Germinal center (tissue), 1 donor: ENCODE measurements at regions not wholly inside any gene's neighbourhood (a gene's known extent, or its start where the extent isn't known, plus 50 kb on each side); places are given as distances from the start of the nearest gene placed in this dataset.
A peak's percentile ranks its signal among the peaks of the same experiment; 100 is the strongest.
"Not testable (repeated sequence)": the region's sequence is repeated elsewhere in the genome, so short reads cannot be mapped to it uniquely, and the experiment has no call there.

ENCODE experiments used
- DNase-seq: peaks from one replicate; pipeline ENCODE4 v3.0.0; 2012; ENCODE audit warnings: mixed read lengths, low spot score

DNA sequence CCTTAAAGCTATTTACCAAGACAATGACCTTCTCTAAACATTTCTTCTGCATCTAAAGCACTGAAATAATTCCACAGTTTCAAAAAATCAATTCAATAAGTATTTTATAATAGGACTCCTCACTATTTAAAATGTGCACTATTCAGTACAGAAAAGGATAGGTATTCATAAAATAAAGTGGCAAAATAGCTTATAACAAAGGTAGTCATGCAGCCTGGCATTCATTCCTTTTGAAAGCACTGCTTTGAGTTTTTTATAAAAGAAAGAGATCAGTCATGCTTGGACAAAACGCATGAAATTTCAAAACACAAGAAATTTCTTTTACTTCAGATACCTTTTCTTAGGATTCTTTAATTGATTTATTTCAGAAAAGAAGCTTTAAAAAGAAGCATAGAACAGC, 689.7 kb upstream of the PHF14 start:
- DNase-seq, result no peak

DNA sequence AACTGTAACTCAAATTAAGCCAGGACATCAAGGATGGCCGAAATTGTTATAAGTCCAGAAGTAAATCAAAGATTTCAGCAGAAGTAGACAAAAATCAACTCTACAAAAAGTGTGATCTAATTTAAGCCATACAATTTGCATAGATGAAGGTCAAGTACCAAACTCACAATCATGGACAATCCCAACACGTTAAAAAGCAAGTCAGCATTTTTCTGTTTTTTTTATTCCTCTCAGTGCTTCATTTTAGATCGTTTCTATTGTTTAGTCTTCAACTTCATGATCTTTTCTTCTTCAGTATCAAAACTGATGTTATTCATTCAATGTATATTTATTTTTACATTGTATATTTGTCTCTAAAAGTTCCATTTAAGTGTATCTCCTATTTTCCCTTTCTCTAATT, 674.3 kb upstream of the PHF14 start:
- no peak for DNase-seq

DNA sequence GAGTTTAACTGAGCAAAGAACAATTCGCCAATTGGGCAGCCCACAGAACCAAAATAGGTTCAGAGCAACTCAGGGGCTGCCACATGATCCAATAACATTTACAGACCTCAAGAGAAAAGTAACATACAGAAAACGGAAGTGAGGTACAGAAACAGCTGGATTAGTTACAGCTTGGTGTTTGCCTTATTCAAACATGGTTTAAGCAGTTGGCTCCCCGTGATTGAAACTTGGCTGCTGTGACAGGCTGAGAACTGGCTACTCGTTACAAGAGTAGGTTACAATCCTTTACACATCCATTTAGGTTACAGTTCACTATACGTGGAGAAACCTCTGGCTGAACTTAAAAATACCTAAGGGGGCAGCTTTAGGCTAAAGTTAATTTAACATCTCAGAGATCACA, 673.1 kb upstream of the PHF14 start:
- DNase-seq, result no peak

DNA sequence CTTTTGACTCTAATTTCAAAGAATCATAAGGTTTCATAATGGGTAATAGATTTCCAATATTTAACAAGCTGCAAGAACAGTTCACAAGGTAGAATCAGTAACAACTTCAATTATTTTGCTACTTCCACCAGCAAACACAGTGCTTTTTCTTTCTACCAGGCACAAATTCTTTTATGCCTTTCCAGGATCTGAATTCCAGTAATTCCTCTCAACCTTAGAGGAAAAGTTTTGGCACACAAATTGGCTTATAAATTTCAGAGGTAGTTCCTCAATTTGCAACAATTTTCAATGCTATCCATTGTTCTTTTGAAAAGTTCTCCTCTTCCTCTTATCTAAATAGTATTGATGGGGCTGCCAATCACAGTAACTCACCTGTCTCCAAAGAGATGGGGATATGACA, 665.4 kb upstream of the PHF14 start:
- no peak for DNase-seq

DNA sequence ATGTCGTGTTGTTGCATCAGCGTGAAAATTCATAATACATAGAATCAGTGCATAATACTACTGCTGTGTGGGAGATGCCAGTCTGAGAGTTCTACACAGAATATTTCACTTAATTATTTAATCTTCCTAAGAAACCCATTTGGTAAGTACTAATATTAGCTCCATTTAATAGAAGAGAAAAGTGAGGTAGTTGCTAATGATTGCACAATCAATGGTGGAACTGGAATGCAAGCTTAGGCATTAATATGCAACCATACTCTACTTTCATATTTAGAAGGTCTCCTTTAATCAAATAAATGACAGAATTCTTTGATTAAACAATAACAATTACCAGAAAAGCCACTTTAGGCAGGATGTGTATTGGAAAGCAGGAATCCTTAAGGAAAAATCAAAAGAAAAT, 660.7 kb upstream of the PHF14 start:
- no peak for DNase-seq

DNA sequence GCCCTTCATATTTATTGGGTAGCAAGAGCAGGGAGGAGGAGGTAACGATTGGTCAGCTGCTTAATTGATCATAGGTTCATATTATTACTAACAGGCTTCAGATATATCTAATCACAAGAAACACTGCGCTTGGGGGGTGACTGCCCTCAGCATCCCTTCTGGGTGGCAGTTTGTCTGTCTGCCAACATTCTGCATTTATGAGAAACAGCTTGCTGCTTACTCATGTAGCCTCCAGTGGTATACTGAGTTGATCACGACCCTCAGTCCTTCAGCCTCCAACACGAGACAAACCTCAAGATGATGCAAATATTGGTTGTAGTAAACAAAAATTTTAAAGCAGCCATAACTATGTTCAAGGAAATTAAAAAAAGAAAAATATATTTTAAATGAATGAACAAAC, 657.8 kb upstream of the PHF14 start:
- no peak for DNase-seq

DNA sequence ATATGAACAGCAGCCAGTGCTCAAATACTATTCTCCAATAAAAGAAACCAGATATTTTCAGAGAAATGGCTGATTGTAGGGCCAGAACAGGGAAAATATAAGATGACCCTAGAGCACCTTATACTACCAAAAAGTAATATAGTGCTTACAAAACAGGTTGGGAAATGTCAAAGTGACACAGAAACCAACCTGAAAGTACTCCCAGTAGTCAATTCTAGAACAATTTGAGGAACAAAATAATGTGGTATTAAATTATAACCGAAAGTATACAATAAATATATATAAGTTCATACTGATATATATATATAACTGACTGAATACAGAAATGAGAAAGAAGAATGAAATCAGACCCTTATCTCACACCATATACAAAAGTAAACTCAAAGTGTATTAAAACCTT, 657.2 kb upstream of the PHF14 start:
- DNase-seq, result no peak

DNA sequence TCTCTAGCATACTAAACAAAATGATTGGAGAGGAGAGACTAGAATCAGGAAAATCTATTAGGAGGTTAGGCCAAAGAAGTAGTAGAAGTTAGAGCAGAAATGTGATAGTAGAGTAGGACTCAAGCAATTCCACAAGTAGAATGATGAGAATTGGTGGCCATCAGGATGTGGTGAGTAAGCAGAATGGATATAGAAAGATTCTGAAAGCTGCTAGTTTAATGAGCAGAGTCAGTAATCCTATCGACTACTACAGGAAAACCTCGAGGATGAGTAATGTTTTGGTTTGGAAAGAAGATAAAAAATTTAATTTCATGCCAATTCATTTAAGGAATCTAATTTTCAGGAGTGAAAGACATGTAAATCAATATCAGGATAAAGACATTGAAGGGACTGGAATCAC, 648.3 kb upstream of the PHF14 start:
- no peak for DNase-seq

DNA sequence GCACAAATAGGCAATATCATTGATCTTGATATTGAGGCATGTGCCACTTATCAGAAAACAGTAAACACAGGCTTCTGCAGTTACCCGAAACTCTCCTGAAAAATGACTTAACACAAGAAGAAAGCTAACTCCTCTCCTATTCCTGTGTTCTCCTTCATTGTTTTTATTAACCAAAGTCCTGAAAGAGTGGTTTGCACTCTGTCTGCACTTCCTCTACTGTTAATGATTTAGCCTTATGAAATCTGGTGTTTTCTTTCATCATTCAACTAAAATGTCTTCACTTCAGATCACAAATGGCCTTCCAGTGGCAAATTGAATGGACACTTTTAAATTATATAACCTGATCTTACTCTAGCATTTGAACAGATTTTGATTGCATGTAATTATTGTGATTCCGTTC, 630.6 kb upstream of the PHF14 start:
- no peak for DNase-seq

DNA sequence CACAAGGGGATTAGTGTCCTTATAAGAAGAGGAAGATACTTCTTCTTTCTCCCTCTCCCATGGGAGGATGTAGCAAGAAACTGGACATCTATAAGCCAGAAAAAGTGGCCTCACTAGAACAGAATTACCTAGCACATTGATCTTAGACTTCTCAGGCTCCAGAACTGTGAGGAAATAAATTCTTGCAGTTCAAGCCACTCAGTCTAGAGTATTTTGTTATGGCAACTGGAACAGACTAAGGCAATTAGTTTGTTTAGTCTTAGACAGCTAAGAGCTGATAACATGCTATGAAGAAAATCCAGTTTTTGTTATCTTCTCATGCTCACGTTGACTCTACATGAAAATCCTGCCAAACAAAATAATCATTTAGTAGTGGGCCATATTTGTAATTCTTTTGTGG, 627.6 kb upstream of the PHF14 start:
- DNase-seq, result no peak

DNA sequence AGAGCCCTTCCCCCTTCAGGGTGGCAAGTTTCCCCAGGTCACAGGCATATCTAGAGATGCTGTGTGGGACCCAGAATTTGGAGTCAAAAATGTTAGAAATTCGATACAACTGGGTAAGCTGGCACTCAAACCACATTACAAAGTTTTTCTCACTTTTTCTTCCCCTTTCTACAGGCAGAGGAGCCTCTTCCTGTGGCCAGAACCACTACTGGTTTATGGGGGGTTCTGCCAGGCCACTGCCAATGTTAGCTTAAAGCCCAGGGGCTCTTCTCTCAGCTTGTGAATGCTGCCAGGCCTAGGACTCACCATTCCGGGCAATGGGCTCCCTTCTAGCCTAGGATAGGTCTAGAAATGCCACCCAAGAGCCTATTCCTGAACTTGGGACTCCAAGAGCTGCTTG, 617.9 kb upstream of the PHF14 start:
- no peak for DNase-seq

DNA sequence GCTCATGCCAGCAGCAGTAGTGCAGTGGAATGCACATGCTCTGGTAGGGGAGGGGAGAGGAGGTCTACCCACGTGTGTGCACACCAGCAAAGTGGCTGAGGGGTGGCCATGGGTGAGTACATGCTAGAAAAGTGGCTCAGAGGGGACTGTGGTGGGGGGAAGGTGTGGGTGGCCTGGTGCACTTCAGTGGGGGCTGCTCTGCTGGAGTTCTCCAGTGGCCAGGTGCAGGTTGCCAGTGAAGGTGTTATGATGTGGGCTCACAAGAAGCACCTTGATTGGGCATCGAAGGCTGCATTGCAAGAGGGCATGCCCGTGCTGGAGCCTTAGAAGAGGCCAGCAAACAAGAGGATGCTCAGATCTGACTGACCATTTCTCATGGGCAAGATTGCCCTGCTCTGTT, 613.6 kb upstream of the PHF14 start:
- DNase-seq, result no peak

DNA sequence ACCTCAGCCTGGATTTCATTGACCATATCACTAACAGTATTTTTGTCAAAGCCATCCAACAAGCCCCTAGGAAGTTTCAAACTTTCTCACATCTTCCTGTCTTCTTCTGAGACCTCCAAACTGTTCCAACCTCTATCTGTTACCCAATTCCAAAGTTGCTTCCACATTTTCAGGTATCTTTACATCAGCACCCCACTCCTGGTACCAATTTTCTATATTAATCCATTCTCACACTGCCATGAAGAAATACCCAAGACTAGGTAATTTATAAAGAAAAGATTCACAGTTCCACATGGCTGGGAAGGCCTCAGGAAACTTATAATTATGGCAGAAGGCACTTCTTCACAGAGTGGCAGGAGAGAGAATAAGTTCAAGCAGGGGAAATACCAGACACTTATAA, 571.9 kb upstream of the PHF14 start:
- DNase-seq, result no peak

DNA sequence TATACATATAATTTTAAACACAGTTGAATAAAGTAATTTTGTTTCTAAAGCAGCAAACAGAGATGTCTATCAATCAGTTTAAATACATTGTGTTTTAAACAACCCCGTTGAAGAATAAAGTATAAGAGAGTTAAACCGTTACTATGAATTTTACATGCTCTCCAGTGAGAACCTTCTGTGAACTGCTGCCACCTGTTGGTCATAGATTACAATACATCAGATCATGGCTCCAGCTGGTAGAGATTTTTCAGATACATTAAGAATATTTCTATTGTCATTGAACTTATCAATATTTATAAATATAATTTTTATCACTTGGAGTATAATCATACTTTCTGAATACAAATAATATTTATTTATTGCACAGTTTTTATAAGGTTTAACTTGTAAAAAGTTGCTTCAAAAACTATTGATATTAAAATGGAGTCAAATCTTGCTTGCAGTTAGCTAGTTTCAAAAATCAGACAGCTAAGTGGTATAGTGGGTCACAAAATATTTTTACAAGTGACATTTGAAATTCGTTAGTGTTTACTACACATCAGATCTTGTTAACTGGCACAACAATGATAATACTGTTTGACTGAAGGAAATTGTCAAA, 561.2 kb upstream of the PHF14 start:
- DNase-seq, result peak; percentile 8

DNA sequence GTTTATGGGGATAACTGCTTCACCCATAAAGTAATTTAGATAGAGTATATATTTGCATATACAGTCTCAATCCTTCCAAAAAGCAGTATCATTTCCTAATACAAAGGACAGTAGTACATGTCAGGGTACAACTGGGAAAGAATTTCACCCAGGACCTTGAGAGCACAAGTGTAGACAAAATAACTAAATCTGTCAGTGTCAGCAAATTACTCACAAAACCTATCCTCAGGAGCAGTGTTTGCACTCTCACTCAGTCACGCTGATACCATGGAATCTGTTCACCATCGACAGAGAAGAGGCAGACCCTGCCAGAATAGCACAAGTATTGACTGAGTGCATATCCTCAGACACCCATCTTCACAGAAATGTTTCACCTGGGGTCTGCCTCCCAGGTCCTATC, 554.7 kb upstream of the PHF14 start:
- DNase-seq, result no peak

DNA sequence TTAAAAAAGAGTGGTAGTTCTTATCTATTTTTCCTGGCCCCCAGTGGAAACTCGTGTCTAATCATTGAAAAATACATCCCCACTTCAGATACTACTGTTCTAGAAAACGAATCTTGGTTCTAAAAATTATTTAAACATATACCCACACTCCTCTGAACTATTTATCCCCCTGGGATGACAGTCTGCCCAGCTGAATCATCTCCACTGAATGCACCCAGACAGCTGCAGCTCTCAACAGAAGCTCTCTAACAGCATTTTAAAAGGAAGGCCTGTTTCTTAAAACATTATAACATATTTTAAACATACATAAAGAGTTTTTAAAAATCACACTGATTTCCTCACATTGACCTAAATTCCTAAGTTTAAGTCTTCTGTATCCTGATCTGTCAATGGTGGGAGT, 544.6 kb upstream of the PHF14 start:
- DNase-seq, result no peak

DNA sequence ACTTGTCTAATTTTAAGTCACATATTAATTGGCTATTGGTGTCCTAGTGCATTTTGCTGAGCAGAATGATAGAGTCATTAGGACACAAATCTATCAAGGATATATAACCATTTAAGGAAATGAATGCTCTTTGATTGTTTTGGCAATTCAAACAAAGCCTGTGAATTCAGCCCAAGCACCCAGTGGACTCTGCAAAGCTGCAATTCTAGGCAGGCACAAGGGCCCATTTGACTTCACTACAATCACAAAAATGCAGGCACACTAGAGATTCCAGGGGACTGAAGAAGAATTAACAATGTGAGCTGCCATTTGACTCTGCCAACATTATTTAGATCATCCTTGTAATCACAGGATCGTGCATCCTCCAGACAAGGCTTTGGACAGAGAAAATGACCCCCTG, 544.2 kb upstream of the PHF14 start:
- DNase-seq, result no peak

DNA sequence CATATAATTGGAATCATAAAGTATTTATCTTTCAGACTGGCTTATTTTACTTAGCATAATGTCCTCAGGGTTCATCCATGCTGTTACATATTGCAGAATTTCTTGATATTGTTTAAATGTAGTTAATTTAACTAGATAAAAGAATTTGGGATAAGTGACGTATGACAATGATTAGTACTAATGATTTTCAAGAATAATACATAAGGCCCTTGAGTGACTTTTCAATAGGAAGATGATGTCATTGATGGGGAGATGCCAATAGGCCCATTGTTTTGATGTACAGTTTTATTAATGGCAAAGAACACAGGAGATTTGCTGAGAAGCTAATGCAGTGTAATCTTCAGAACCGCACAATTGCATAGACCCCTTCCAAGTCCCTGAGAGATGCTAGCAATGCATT, 537.4 kb upstream of the PHF14 start:
- no peak for DNase-seq

DNA sequence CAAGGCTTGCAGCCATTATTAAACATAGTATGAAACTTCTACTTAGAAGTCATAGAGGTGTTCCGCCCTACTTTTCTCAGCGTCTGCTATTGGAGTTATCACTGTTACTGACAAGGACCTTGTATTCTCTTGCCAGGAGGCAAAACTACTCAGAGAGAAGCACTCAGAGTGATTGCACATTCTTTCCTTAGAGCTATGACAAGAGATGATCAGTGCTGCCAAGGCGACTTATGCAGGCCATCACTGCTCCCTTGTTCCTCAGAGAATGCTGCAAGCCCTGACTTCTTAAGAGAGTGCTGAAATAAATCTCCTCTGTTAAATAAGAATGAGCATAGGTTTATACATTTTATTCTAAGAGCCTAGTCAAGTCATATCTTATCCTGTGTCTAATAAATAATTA, 534.6 kb upstream of the PHF14 start:
- no peak for DNase-seq

DNA sequence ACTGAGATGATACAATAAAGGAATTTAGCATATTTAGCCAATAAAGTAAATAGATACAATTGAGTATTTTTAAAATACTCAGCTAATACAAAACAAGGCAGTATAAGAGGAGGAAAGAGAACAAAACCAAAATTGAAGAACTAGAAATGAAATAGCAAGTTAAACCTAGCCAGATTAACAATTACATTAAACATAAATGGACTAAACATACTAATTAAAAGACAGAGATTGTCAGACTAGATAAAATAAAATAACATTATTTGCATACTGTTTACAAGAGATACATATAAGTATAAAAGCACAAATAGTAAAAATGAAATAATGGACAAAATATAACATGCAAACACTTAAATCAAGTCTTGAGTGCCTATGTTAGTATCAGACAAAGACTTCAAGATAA, 517.7 kb upstream of the PHF14 start:
- no peak for DNase-seq

DNA sequence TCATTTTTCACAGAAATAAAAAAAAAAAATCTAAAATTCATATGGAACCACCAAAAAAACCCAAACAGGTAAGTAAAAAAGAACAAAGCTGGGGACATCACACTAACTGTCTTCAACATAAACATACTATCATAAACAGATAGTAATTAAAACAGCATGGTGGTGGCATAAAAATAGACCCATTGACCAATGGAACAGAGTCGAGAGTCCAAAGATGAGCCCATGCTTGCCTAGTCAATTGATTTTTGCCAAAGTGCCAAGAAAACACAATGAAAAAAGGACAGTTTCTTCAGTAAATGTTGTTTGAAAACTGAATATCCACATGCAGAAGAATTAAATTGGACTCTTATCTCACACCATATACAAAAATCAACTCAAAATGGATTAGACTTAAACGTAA, 513.2 kb upstream of the PHF14 start:
- no peak for DNase-seq

DNA sequence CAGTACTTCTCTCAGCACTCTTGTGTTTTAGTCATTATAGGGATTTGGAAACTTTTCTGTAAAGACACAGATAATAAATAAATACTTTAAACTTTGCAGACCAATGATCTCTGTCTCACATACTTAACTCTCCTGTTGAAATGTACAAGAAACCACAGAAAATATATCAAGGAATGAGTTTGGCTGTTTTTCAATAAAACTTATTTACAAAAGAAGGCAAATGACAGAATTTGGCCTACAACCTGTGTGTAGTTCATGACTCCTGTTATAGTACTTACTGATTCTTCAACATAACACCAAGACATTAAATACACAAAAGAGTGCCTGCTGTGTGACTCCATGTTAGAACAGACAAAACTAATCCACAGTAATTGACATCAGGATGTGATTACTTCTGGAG, 510.0 kb upstream of the PHF14 start:
- DNase-seq, result no peak

DNA sequence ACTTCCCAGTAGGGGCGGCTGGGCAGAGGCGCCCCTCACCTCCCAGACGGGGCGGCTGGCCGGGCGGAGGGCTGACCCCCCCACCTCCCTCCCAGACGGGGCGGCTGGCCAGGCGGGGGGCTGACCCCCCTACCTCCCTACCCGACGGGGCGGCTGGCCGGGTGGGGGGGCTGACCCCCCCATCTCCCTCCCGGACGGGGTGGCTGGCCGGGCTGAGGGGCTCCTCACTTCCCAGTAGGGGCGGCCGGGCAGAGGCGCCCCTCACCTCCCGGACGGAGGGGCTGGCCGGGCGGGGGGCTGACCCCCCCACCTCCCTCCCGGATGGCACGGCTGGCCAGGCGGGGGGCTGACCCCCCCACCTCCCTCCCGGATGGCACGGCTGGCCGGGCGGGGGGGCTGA, 508.1 kb upstream of the PHF14 start:
- not testable (repeated sequence) for DNase-seq

DNA sequence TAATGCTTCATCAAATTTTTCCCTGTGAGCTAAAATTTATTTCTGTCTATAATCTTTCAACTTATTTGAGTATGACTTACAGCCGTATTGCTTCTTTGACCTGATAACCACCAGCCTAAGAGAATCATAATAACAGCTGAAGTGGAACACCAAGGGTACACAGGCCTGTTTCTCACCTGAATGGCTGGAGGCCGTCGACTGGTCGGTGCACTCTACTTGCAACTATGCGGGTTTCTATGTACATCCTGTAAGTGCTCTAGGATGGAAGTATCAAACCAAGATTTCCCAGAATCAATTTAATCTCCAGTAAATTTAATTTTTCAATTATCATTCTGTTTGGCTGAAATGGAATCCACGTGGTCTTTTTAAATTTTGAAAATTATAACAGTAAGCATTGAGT, 504.8 kb upstream of the PHF14 start:
- DNase-seq, result no peak

DNA sequence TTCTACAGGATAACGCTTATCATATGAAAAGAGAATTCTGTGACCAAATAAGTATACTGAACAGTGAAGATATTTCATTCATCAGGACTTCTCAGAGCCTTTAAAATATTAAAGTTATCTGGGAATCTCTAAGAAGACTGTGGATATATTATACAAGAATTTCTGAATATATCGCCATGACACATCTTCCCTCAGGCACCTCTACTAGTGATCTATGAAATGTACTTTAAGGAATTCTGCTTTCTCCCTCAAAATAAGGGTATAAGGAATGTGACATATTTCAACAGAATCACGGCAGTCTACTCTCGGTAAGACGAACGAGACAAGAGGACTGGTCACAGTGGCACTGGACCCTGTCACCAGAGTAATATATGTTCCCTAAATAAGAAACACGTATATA, 504.2 kb upstream of the PHF14 start:
- no peak for DNase-seq
